ENCODE measurements at regions not wholly inside any gene's neighbourhood (a gene's known extent, or its start where the extent isn't known, plus 50 kb on each side); places are given as distances from the start of the nearest gene placed in this dataset.

GRCh38 chr2:172658945-172659344 is 76.7 kb upstream of the RAPGEF4 start:
- ATAC-seq = no peak
- no peak overlapping the region for H3K27ac ChIP-seq
- no peaks in the 10 kb centered on the region for H3K27me3 ChIP-seq
- H3K9me3 ChIP-seq = no peaks in the 10 kb centered on the region
- H3K4me1 ChIP-seq = no peaks in the 10 kb centered on the region
- intact Hi-C loops (cut with DNase I) = no loop called here
- TF ChIP-seq CTCF (IDR thresholded peaks at IDR 0.05) = no peak
- no peaks in the 10 kb centered on the region for H3K36me3 ChIP-seq
- no peak overlapping the region for H3K4me3 ChIP-seq
- no peak for DNase-seq

- H3K27me3 ChIP-seq = no peaks in the 10 kb centered on the region
- no peaks in the 10 kb centered on the region for H3K36me3 ChIP-seq
- ATAC-seq (no peak), DNase-seq (no peak)
- TF ChIP-seq CTCF (IDR thresholded peaks at IDR 0.05) = no peak
- H3K9me3 ChIP-seq = no peaks in the 10 kb centered on the region
- intact Hi-C loops (cut with DNase I) = no loop called here
- H3K27ac ChIP-seq = no peak overlapping the region
- no peaks in the 10 kb centered on the region for H3K4me1 ChIP-seq
- no peak overlapping the region for H3K4me3 ChIP-seq
Observed at GRCh38 chr2:172662099-172662498, 73.5 kb upstream of the RAPGEF4 start.

- Histone ChIP-seq H3K27me3 (no peaks in the 10 kb centered on the region), H3K36me3 (no peaks in the 10 kb centered on the region), H3K4me3 (no peak overlapping the region), H3K9me3 (no peaks in the 10 kb centered on the region), H3K4me1 (no peaks in the 10 kb centered on the region), H3K27ac (no peak overlapping the region)
- no peak for ATAC-seq
- DNase-seq = no peak
- TF ChIP-seq CTCF (IDR thresholded peaks at IDR 0.05) = no peak
- intact Hi-C loops (cut with DNase I) = no loop called here
Observed at GRCh38 chr2:172664766-172665165, 70.9 kb upstream of the RAPGEF4 start.

GRCh38 chr2:172667581-172668325 is 67.9 kb upstream of the RAPGEF4 start:
- no peak for ATAC-seq
- Histone ChIP-seq H3K27ac (no peak overlapping the region), H3K4me1 (no peaks in the 10 kb centered on the region), H3K4me3 (no peak overlapping the region), H3K36me3 (no peaks in the 10 kb centered on the region), H3K27me3 (no peaks in the 10 kb centered on the region), H3K9me3 (no peaks in the 10 kb centered on the region)
- TF ChIP-seq CTCF (IDR thresholded peaks at IDR 0.05) = no peak
- intact Hi-C loops (cut with DNase I) = no loop called here
- DNase-seq = no peak

GRCh38 chr2:172671501-172671900 is 64.1 kb upstream of the RAPGEF4 start:
- intact Hi-C loops (cut with DNase I) = no loop called here
- no peak for ATAC-seq
- no peak for TF ChIP-seq CTCF (IDR thresholded peaks at IDR 0.05)

GRCh38 chr2:172672114-172672513 is 63.5 kb upstream of the RAPGEF4 start:
- H3K27ac ChIP-seq = no peak overlapping the region
- no peak overlapping the region for H3K4me3 ChIP-seq
- no peak for ATAC-seq
- H3K27me3 ChIP-seq = no peaks in the 10 kb centered on the region
- no peaks in the 10 kb centered on the region for H3K4me1 ChIP-seq
- intact Hi-C loops (cut with DNase I) = no loop called here
- DNase-seq = no peak
- H3K9me3 ChIP-seq = no peaks in the 10 kb centered on the region
- H3K36me3 ChIP-seq = no peaks in the 10 kb centered on the region
- no peak for TF ChIP-seq CTCF (IDR thresholded peaks at IDR 0.05)

More at GRCh38 chr2:172671501-172671900, 64.1 kb upstream of the RAPGEF4 start:
- H3K4me1 ChIP-seq = no peaks in the 10 kb centered on the region
- no peak overlapping the region for H3K4me3 ChIP-seq
- no peaks in the 10 kb centered on the region for H3K27me3 ChIP-seq
- no peak for DNase-seq
- no peaks in the 10 kb centered on the region for H3K9me3 ChIP-seq
- H3K36me3 ChIP-seq = no peaks in the 10 kb centered on the region
- H3K27ac ChIP-seq = no peak overlapping the region
